ENCODE measurements at regions not wholly inside any gene's neighbourhood (a gene's known extent, or its start where the extent isn't known, plus 50 kb on each side); places are given as distances from the start of the nearest gene placed in this dataset.

GRCh38 chr20:39259808-39260207 is 297.7 kb downstream of the DHX35 start:
- H3K4me3 ChIP-seq (replicated peaks; ENCODE audit: insufficient read depth, low read length): no peak overlapping the region
- no peak overlapping the region for H3K27ac ChIP-seq (replicated peaks)
- no peaks in the 10 kb centered on the region for H3K27me3 ChIP-seq (ENCODE audit: insufficient read depth, poor library complexity, severe bottlenecking)
- TF ChIP-seq, protein P1, sequence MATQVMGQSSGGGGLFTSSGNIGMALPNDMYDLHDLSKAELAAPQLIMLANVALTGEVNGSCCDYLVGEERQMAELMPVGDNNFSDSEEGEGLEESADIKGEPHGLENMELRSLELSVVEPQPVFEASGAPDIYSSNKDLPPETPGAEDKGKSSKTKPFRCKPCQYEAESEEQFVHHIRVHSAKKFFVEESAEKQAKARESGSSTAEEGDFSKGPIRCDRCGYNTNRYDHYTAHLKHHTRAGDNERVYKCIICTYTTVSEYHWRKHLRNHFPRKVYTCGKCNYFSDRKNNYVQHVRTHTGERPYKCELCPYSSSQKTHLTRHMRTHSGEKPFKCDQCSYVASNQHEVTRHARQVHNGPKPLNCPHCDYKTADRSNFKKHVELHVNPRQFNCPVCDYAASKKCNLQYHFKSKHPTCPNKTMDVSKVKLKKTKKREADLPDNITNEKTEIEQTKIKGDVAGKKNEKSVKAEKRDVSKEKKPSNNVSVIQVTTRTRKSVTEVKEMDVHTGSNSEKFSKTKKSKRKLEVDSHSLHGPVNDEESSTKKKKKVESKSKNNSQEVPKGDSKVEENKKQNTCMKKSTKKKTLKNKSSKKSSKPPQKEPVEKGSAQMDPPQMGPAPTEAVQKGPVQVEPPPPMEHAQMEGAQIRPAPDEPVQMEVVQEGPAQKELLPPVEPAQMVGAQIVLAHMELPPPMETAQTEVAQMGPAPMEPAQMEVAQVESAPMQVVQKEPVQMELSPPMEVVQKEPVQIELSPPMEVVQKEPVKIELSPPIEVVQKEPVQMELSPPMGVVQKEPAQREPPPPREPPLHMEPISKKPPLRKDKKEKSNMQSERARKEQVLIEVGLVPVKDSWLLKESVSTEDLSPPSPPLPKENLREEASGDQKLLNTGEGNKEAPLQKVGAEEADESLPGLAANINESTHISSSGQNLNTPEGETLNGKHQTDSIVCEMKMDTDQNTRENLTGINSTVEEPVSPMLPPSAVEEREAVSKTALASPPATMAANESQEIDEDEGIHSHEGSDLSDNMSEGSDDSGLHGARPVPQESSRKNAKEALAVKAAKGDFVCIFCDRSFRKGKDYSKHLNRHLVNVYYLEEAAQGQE (IDR thresholded peaks at IDR 0.05; ENCODE audit: insufficient replicate concordance, low read depth): no peak
- DNase-seq (ENCODE audit: low read depth in 1 of 2, low spot score in 1 of 2): no peak

DNA sequence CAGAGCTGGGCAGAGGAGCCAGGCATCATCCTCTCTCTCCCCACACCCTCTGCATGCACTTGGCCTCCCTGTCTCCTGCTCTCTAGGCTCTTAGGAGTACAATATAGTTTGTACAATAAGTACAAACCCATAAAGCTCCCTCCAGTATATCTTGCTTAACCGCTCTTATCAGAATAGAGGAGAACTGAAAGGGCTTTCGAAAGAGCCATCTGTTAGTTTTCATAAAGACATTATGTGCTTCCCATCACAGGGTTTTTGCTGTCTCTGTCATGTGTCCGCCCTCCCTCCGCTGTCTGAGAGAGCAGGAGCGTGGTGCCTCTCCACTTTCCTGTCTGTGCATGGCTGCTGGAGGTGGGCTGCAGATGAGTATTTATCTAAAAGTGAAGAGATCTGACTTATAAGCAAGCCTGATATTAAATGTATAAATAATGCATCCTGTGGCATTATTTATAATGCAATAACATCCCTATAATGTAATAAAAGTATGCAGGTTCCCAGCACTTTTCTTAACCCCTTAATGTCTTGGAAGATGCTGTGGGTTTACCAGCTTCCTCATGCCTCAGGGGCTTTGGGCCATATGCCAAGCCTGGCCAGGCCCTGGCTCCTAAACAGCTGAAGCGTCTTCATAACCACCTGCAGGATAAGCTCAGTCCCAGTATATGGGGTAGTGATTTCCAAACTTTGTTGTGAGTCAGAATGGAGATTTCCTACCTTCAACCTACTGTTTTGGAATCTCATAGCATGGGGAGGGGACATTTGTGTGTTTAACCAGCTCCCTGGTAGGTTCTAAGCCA is 297.1 kb downstream of the DHX35 start:
- H3K27ac ChIP-seq (replicated peaks): no peak overlapping the region
- no peak for DNase-seq (ENCODE audit: low read depth in 1 of 2, low spot score in 1 of 2)
- TF ChIP-seq, protein P1 (IDR thresholded peaks at IDR 0.05; ENCODE audit: insufficient replicate concordance, low read depth): no peak
- H3K27me3 ChIP-seq (ENCODE audit: insufficient read depth, poor library complexity, severe bottlenecking): no peaks in the 10 kb centered on the region
- H3K4me3 ChIP-seq (replicated peaks; ENCODE audit: insufficient read depth, low read length): no peak overlapping the region

GRCh38 chr20:39258253-39258652 is 296.1 kb downstream of the DHX35 start:
- TF ChIP-seq GABPA (IDR thresholded peaks at IDR 0.05; ENCODE audit: low read depth): no peak
- no peak for TF ChIP-seq SPI1 (IDR thresholded peaks at IDR 0.05; ENCODE audit: borderline replicate concordance, low read depth)
- no peak for TF ChIP-seq POLR2AphosphoS5 (IDR thresholded peaks at IDR 0.05; ENCODE audit: low read depth)
- TF ChIP-seq, protein P1 (IDR thresholded peaks at IDR 0.05; ENCODE audit: insufficient replicate concordance, low read depth): no peak
- no peak for TF ChIP-seq CTCF (IDR thresholded peaks at IDR 0.05; ENCODE audit: insufficient read depth, low read length)
- DNase-seq (ENCODE audit: low read depth in 1 of 2, low spot score in 1 of 2): no peak
- H3K4me3 ChIP-seq (replicated peaks; ENCODE audit: insufficient read depth, low read length): no peak overlapping the region
- no peaks in the 10 kb centered on the region for H3K27me3 ChIP-seq (ENCODE audit: insufficient read depth, poor library complexity, severe bottlenecking)
- H3K27ac ChIP-seq (replicated peaks): no peak overlapping the region

GRCh38 chr20:39253051-39253755 is 291.1 kb downstream of the DHX35 start:
- H3K4me3 ChIP-seq (replicated peaks; ENCODE audit: insufficient read depth, low read length): no peak overlapping the region
- H3K27ac ChIP-seq (replicated peaks): no peak overlapping the region
- DNase-seq (ENCODE audit: low read depth in 1 of 2, low spot score in 1 of 2): no peak
- no peaks in the 10 kb centered on the region for H3K27me3 ChIP-seq (ENCODE audit: insufficient read depth, poor library complexity, severe bottlenecking)
- no peak for TF ChIP-seq SPI1 (IDR thresholded peaks at IDR 0.05; ENCODE audit: borderline replicate concordance, low read depth)
- no peak for TF ChIP-seq CTCF (IDR thresholded peaks at IDR 0.05; ENCODE audit: insufficient read depth, low read length)
- TF ChIP-seq, protein P1 (IDR thresholded peaks at IDR 0.05; ENCODE audit: insufficient replicate concordance, low read depth): no peak
